RWPE1 (cell line): ENCODE measurements at regions not wholly inside any gene's neighbourhood (a gene's known extent, or its start where the extent isn't known, plus 50 kb on each side); places are given as distances from the start of the nearest gene placed in this dataset.

Source experiments
- CTCF ChIA-PET: fragments of 350-600 bp; sonication (Branson Sonifier 250); formaldehyde crosslinking; extraction: SDS; loops from one replicate; lab custom pipeline; 2021; lab: Yijun Ruan, JAX
- POLR2A ChIA-PET: fragments of 400-600 bp; formaldehyde crosslinking; extraction: SDS; loops from one replicate; lab custom pipeline; 2020; ENCODE audit warnings: antibody characterized with exemption; ENCODE audit not compliant: low non-redundant PET; lab: Yijun Ruan, JAX
- DNase-seq: peaks from one replicate; pipeline ENCODE4 v3.0.0; 2012; ENCODE audit warnings: low spot score
- H3K27ac ChIP-seq: fragments of 450-650 bp; 2 replicates; pipeline ENCODE4 v1.5.1; 2017
- TF ChIP-seq, protein P1 (sequence below): fragments of 450-650 bp; conservative IDR thresholded peaks from 2 replicates; pipeline ENCODE4 v1.5.1; 2017; ENCODE audit warnings: low read depth, mild to moderate bottlenecking

DNA sequence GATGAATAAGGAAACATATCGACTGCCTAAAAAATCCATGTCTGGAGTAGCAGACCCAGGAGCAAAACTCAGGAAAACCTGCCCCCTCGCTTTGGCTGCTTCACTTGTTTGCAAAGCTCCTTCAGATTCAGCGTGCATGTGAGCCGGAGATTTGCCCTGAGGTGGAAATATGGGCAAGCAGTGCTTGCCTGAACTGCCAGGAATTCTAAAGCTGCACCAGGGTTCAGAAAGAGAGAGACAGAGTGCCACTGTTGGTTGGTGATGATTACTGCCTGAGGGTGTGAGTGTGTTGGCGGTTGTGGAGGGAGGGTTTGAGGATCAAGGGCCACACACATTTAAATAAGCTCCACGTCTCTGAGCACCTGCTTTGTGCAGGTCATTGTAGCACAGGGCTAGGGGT, 139.6 kb upstream of the RGPD4 start:
- ChIA-PET POLR2A (no interaction called here), CTCF (no interaction called here)
- H3K27ac ChIP-seq = no peak overlapping the region
- no peak for DNase-seq
- TF ChIP-seq, protein P1, sequence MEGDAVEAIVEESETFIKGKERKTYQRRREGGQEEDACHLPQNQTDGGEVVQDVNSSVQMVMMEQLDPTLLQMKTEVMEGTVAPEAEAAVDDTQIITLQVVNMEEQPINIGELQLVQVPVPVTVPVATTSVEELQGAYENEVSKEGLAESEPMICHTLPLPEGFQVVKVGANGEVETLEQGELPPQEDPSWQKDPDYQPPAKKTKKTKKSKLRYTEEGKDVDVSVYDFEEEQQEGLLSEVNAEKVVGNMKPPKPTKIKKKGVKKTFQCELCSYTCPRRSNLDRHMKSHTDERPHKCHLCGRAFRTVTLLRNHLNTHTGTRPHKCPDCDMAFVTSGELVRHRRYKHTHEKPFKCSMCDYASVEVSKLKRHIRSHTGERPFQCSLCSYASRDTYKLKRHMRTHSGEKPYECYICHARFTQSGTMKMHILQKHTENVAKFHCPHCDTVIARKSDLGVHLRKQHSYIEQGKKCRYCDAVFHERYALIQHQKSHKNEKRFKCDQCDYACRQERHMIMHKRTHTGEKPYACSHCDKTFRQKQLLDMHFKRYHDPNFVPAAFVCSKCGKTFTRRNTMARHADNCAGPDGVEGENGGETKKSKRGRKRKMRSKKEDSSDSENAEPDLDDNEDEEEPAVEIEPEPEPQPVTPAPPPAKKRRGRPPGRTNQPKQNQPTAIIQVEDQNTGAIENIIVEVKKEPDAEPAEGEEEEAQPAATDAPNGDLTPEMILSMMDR = no peak

DNA sequence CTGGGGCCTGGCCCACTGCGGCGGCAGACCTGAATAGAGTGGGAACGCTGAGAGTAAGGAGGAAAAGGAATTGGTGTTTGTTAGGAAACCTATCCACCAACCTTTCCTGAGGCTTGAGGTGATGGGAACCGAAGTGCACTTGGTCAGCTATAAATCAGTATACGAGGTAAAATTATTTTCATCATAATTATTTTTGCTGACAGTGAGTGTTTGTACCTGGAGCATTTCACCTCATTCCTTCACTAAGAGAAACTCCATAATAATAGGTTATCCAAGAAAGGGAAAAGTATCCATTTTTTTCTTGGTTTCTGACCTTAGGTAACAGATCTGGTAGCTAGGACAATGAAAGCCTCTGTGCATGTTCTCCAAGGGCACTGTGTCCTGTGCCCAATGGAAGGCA, 138.6 kb upstream of the RGPD4 start:
- DNase-seq = no peak
- TF ChIP-seq, protein P1 = no peak
- POLR2A ChIA-PET = no interaction called here
- no peak overlapping the region for H3K27ac ChIP-seq
- CTCF ChIA-PET = no interaction called here

DNA sequence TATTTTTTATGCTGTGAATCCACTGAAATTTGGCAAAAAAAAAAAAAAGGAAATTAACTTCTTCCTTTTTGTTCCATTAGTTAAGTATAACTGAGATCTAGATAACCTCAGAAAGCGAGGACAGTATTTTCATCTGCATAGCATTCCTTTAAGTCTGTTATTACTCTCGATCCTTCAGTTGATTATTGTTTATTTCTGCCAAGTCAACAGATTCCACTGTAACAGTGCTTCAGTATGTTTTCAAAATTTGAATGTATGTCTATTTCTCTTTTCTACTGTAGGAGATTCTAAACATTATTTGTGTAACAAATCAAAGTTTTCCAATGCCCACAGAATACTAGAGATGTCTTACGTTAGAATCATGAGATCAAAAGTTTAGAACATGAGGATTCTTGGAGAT, 133.1 kb upstream of the RGPD4 start:
- ChIA-PET CTCF (no interaction called here), POLR2A (no interaction called here)
- H3K27ac ChIP-seq = no peak overlapping the region
- TF ChIP-seq, protein P1 = no peak
- no peak for DNase-seq

DNA sequence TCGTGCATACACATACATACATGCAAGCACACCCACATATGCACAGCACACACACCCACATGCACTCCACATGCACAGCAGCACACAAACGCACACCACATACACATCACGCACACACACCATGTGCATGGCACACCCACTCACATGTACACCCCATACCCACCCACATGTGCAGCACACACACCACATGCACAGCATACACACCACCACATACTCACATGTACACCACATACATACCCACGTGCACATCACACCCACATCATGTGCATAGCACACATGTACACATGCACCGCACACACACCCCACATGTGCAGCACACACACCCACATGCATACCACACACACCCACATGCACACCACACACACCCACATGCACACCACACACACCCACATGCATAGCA, 132.0 kb upstream of the RGPD4 start:
- DNase-seq = no peak
- TF ChIP-seq, protein P1 = no peak
- POLR2A ChIA-PET = no interaction called here
- CTCF ChIA-PET = no interaction called here
- no peak overlapping the region for H3K27ac ChIP-seq

DNA sequence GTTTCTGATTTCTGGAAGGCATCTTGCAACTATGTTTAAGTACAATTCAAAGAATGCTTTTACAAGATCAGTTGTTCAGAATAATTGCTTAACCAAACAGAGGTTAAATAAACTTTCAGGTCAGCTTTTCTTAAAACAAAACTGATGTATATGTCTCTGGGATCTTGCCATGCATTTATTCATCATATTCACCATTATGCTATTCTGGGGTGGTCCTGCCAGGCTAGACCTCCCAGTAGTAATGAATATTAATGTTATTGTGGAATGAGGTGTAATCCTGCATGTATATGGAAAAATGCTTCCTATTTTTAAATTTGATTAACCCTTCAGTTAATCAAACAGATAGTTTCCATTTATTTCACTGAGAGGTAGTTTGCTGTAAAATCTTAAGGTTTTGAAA, 129.3 kb upstream of the RGPD4 start:
- ChIA-PET CTCF (no interaction called here), POLR2A (no interaction called here)
- TF ChIP-seq, protein P1 = no peak

DNA sequence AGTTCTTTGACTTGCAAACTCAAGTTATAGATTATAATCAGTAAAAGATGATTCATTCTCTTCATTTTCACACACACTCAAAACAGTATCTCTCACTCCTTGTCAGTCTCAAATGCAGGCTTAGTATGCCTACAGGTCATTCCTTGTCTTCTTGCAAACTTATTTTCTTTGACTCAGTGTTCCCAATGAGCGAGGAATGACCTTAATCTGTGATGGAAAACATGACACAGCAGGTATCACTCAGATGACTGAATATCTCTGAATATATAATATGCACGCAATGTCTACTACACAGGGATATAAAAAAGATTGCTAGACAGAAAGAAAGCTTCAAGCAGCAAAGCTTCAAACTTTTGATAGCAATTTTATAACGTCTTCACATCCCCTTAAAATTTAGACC, 127.8 kb upstream of the RGPD4 start:
- ChIA-PET CTCF (no interaction called here), POLR2A (no interaction called here)
- DNase-seq = no peak
- TF ChIP-seq, protein P1 = no peak
- H3K27ac ChIP-seq = no peak overlapping the region

More for the DNA sequence above, 129.3 kb upstream of the RGPD4 start:
- no peak overlapping the region for H3K27ac ChIP-seq
- no peak for DNase-seq

DNA sequence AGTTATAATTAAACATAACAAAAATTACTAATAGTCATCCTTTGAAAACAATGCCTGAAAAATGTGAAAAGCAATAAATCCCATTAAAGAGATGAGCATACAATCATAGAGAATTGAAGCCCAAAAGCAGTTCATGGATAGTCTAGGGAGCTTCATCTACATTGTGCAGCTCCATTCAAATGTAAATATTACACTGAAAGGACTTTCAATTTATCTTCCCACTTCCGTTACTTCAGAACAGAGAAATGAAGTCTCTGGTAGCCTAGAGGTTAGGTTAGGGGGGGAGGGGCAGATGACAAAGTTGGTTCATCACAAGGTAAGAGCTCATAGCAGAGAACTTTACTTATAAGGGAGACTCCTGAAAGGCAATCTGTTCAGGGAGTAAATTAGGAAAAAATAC, 126.6 kb upstream of the RGPD4 start:
- ChIA-PET POLR2A (no interaction called here), CTCF (no interaction called here)
- TF ChIP-seq, protein P1 = no peak
- no peak for DNase-seq
- no peak overlapping the region for H3K27ac ChIP-seq
